CD4-positive, alpha-beta T cell treated with Interleukin-6 at 100 ng/mL for 8 hours (primary cell): ENCODE measurements at regions not wholly inside any gene's neighbourhood (a gene's known extent, or its start where the extent isn't known, plus 50 kb on each side); places are given as distances from the start of the nearest gene placed in this dataset.

Source experiments
- DNase-seq: peaks from one replicate; pipeline ENCODE4 v3.0.0-alpha.2; 2020; ENCODE audit warnings: mixed read lengths, low spot score

DNA sequence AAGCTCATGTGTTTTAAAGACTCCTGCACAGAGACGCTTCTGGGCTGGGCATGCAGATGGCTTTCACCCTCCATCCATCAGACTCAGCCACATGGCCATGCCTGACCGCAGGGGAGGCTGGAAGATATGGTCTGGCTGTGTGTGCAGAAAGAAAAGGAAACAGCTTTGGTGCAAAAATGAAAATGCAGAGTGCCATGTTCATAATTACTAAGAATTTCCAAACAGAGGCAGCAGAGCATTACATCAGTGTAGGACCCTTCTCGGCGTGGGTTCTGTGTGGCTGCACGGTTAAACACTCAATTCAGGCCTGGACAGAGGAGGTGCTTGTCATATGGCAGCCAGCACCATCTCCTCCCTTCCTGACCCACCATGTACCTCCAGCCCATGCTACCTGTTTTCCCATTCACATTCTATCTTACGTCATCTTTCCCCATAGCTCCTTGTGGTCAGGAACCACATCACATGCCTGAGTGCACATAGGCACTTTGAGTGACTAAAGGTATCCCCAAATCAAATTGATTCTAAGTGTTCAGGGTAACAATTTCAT, 200.3 kb upstream of the ID2 start:
- DNase-seq: peak; percentile 9

- DNase-seq: no peak
These were observed 199.4 kb upstream of the ID2 start for GRCh38 chr2:8482432-8482831.

DNA sequence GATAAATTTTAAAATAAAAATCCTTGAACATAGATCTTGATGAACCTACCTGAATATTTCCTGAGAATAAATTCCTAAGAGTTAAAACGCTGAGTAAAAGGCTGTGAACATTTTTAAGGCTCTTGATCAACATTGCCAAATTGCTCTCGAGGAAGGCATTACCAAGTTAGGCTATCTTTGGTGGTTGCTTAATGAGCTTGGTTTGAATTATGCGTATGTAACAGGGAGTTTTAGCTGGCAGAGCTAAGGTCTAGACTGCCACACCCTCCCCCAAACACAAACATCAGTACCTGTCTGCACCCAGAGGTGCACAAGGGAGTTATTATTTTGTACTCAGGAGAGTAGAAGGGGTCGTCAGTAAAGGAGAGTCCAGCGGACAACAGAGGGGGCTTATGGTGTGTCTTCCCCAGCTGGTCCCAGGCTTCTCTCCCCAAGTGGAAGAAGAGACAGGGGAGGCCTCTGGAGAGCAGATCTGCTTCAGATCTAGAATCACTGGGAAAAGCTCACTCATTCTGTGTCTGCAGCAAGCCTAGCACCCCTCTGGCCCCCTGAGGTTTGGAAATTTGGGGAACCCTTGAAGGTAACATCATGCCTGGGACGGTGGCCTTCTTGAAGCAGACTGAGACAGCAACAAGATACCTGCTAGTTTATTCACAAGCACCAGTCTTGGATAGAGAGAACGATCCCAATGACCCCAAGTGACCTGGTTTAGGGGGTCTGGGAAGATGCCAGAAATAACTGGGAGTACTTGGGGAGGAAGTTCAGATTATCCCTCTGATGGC, 197.2 kb upstream of the ID2 start:
- no peak for DNase-seq

DNA sequence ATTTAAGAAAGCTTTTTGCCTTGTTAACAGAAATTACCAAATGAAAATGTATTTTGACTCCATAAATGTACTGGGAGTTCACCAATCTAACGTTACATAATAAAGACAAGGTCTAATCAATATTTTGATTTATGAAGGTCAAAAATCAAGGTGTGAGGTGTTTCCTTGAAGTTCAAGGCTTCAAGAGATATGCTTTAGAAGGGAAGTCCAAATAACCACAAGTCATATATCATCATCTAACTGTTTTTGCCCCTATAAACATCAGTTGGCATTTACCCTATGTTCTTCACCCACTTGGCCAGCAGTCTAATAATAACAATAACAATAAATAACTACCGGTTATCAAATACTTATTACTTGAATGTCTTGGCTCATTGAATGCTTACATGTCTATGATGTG, 196.1 kb upstream of the ID2 start:
- DNase-seq: no peak

DNA sequence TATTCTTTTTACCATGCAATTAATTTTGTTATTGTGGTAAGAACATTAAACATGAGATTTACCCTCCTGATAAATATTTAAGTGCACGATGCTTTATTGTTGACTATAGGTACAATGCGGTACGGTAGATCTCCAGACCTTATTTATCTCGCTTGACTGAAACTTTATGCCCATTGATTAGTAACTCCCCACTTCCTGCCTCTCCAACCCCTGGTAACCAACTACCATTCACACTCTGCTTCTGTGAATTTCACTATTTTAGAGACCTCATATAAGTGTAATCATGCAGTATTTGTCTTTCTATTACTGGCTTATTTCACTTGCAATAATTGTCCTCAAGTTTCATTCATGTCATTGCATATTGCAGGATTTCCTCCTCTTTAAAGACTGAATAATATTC, 195.7 kb upstream of the ID2 start:
- DNase-seq: peak; percentile 21

GRCh38 chr2:8487461-8487932, 194.4 kb upstream of the ID2 start:
- DNase-seq: peak; percentile 24

- DNase-seq: peak; percentile 77
These were observed 193.7 kb upstream of the ID2 start for GRCh38 chr2:8488001-8488738.

DNA sequence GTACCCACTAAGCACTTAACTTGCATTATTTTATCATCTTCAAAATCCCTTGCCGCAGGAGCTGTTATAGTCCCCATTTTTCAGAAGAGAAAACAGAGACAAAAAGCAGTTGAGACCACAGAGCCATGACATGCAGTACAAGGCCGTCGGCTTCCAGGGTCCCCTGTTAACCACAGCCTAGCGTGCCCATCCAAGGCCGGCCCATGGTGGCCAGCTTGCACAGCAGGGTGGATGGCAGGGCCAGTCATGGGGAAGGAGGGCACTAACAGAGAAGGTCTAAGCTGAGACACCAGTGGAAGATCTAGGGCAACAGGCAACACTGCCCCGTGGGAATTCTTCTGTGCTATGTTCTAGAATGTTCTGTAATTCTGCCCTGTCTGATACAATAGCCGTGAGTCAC, 192.6 kb upstream of the ID2 start:
- no peak for DNase-seq

GRCh38 chr2:8489751-8490150, 192.1 kb upstream of the ID2 start:
- no peak for DNase-seq

DNA sequence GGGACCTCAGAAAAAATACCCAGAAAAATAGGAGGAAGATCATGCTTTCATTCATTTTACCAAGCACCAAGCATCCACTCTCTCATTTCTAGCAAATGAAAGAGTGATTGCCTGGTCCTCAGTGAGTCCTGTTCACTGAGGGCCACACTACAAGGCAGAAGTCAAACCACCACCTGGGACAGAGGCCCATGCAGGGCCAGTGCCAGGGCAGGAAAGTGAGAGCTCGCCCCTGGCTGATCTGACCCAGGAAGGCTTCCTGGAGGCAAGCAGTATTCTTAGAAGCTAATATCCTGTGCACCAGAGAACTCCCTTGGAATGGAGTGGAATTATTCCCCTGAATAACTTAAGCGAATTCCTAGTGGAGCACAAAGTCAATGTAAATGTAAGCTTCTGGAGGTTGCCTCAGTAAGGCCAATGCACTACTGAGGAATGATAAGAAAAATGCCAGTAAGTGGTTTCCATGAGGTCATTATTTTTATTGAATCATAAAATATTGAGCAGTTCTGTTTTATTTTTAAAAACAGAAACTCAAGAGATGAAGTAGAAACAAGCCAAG, 191.6 kb upstream of the ID2 start:
- no peak for DNase-seq

DNA sequence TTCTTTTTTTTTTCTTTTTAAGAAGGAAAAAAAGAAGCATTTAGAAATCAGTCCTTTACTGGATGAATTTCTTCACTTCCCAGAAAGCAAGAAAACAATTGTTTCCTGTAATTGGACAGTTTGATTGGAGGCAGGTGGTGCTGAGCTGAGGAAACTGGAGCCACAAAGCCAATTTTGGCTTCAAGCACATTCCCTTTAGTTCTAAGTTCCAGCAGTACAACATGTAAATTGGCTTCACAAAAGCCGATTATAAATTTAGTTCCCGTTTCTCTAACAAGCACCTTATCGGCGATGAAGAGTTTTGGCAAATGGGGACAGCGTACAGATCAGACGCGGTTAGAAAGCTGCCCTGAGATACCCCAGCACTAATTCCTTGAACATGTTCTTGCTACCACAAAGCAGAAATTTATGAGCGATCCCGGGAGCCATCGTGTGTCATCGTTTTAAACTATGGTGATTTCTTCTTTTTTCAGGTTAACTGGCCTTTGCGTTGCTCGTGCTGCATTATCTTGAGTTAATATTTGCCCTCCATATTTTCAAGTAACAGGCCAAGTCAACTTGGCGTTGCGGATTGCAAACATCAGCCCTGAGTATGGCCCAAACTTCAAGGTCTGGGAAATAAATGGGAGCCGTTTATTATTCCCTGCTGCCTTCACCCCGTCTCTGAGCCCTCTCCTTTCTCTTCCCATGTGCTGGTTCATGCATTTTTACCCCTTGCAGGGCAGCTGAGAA, 190.4 kb upstream of the ID2 start:
- no peak for DNase-seq

GRCh38 chr2:8494151-8494550, 187.7 kb upstream of the ID2 start:
- DNase-seq: no peak

DNA sequence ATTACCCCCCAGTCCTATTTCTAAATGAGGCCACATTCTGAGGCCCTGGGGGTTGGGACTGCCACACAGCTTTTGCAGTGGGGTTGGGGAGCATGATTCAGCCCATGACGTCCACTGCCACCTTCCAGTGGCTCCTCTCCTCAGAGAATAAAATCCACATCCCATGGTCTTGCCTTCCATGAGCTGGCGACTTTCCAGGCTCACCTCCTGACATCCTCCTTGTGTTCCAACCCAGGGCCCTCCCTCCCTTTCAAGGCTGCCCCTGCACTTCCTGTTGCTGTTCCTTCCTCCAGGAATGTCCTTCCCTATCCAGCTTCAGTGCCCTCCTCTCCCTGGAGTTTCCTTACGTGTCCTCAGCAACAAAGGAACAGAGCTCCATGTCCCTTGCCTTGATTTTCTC, 187.3 kb upstream of the ID2 start:
- no peak for DNase-seq

DNA sequence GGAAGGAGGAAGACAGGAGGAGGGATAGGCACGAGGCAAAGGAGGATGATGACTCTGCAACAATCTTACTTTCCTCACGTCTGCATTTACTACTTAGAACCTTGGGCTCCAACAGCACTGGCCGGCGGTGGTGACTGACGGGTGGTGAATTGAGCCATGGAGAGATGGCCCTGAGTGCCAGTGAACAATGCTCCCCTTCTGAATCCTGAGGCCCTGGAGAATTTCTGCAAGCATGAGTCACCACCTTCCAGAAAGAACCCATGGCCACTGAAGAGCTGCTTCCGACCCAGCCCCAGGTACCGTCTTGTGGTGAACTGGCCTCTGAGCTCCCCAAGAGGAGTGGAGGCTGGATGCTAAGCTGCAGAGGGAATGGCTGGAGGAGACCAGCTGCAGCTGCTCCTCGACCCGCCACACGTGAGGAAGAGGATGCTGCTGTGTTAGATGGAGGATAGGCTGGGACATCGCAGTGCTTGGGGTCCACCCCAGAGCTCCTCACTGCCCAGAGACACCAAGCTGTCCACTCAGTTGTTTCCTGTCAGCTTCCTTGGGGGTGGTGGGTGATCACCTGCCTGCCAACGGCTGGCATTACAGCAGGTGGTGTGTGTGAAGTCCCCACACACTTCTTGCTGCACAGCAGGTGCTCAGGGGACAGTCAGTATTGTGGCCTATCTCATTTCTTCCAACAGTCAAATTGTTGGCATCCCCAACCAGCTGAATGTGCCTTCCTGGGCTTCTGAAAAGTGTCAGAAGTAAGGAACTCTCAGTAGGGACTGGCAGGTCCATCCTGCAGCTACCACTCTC, 186.5 kb upstream of the ID2 start:
- DNase-seq: no peak

DNA sequence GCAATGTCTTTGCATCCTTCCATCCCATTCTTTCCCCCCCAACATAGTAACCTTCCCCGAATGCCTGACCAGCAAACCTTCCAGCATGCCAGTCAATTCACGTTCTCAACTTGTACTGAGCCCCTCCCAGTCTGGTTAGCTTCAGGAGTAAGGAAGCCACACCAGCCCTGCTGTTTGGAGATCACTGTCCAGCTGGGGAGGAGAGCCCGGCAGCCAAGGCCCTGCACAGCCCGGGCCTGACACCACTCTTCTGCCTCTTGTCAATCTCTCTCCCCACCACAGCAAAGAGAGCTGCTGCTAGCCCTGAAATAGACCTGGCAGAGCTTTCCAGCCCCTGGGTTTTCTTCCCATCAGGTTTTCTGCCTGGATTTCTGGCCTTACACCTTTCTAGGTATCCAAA, 185.8 kb upstream of the ID2 start:
- no peak for DNase-seq

DNA sequence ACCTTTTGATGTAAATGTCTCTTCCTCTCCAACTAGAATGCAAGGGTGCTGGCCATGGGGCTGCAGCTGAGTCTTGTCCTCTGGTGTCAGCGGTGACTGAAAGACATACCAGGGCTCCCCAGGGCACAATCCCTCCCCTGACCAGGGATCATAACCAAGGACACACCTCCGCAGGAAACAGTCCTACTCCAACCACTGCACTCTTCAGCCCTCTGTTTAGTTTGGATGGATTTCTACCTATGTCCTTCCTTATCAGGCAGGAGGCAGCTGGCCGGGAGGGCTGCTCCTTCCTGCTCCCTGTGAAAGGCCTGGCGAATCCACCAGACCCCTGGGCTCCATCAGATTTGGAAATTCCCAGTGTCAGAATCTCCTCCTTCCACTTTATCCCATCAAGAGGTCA, 185.2 kb upstream of the ID2 start:
- DNase-seq: no peak

- no peak for DNase-seq
These were observed 182.9 kb upstream of the ID2 start for GRCh38 chr2:8498994-8499393.

DNA sequence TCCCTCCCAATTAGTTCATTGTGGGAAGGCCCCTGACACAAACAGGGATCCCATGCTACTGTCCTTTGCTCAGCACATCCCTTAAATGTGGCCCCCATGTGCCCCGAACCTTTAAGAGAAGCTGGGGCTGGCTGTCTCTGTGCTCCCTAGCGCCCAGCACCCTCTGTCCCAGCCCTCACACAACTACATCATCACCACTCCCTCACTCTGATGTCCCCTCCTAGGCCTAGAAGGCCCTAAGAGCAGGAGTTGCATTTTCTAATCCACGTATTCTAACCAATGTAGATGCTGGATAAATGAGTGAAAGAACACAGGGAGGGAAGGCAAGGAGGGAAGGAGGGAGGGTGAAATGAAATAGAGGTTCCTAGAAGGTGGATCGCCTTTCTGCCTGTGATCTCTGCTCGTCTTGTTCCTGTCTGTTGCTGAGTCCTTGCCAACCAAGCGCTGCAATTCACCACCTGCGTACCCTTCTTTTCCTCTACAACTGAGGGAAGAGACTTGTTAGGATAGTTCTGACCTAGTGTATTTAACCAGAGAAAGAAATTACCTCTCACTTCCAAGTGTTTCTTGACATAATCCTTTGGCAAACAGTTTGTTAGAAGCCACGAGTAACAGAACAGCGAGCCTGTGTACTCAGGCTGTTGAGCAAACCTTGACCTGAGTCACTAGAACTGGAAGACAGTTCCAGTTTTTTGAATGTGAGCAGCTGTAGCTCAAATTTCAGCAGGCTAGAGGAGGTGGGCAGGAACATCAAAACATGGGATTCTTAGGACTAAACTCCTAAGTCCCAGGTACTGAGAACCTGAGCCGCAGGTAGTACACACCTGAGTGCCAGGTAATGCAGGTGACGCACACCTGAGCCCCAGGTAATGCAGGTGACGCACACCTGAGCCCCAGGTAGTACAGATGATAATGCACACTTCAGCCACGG, 181.5 kb upstream of the ID2 start:
- DNase-seq: no peak

DNA sequence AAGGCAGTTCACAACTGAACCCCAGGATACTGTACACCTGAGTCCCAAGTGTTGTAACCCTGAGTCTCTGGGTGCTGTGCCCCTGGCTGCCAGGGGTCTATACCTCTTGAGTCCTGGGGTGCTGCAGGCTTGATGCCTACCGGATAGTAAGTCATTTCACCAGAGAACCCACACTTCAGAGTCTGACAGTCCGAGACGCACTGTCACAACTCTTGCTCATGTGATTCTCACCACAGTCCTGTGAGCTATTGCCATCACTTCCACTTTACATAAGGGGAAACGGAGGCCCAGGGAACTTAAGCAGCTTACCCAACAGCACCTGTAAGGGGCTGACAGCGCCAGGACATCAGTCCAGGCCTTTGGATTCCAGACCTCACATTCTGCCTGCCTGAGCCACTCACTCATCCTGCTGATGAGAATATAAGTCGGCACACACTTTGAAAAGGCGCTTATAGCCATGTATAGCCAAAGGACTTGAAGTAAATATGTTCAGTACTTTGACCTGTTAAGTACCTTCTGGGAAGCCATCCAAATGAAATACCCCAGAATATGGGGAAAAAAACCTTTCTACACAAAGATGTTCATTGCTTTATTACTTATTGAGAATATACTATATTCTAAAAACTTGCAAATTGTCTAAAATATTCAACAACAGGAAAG, 180.7 kb upstream of the ID2 start:
- no peak for DNase-seq

DNA sequence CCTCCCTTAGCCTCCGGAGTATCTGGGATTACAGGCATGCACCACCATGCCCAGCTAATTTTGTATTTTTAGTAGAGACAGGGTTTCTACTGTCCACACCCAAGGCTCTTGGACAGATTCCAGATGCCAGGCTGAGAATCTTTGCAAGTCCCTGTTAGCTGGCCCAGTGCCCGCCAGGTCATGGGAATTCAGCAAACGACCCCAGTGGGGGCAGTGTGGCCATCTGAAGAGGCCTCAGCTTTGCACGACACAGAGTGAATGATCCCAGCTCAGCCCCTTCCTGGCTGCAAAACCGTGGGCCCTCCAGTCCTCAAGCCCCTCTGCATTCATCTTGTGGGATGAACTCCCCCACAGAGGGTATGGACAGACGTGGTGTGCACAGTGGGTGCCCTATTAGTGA, 179.5 kb upstream of the ID2 start:
- no peak for DNase-seq
